Effector memory CD8-positive, alpha-beta T cell (primary cell): ENCODE measurements at regions not wholly inside any gene's neighbourhood (a gene's known extent, or its start where the extent isn't known, plus 50 kb on each side); places are given as distances from the start of the nearest gene placed in this dataset.

Experiments used
- ATAC-seq: fragments of 150-1000 bp; cut with Tn5 transposase; replicated peaks from 2 replicates; pipeline ENCODE4 v1.10.0; 2021; ENCODE audit warnings: mild to moderate bottlenecking, moderate library complexity
- DNase-seq, 3 experiments: peaks; one replicate each; pipeline ENCODE4 v3.0.0; 2021
- H3K27ac Mint-ChIP-seq, 2 donors: one replicate each; pipeline ENCODE4 v1.8.0; 2022; ENCODE audit warnings: mild to moderate bottlenecking in 2 of 2, mixed read lengths in 2 of 2, moderate library complexity in 2 of 2
- H3K27me3 Mint-ChIP-seq, 2 donors: one replicate each; pipeline ENCODE4 v1.8.0; 2022; ENCODE audit warnings: mixed read lengths in 2 of 2
- H3K36me3 Mint-ChIP-seq: one replicate; pipeline ENCODE4 v1.8.0; 2022; ENCODE audit warnings: mild to moderate bottlenecking, moderate library complexity, mixed read lengths; ENCODE audit not compliant: insufficient read depth
- H3K4me1 Mint-ChIP-seq, 2 donors: one replicate each; pipeline ENCODE4 v1.8.0; 2022; ENCODE audit warnings: low read depth in 2 of 2, mixed read lengths in 2 of 2
- H3K4me3 Mint-ChIP-seq, 2 donors: one replicate each; pipeline ENCODE4 v1.8.0; 2022; ENCODE audit warnings: mild to moderate bottlenecking in 2 of 2, mixed read lengths in 2 of 2, moderate library complexity in 2 of 2
- H3K9me3 Mint-ChIP-seq, 2 donors: one replicate each; pipeline ENCODE4 v1.8.0; 2022; ENCODE audit warnings: mixed read lengths in 2 of 2

DNA sequence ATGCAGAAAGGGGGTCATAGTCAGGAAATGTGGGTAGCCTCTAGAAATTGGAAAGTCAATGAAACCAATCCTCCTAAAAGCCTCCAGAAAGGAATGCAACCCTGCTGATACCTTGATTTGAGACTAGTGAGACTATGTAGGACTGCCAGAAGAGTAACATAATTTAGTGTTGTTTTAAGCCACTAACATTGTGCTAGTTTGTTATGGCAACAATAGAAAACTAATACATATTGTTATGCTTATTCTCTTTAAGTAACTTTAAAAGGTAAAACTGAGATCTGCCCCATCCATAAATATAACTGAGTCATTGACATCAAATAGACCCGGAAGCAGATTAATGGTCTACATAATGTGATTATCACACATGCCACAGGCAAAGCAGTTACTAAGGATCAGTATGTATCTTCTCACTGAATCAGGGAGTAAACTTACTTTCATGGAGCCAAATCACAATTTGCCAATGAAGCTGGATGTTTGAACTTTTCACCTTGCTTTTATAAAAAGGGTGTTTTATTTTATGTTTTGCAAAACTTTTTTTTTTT lies 146.4 kb upstream of the TMEM106B start:
- no peaks in the 10 kb centered on the region for H3K36me3 Mint-ChIP-seq
- ATAC-seq, result no peak

DNA sequence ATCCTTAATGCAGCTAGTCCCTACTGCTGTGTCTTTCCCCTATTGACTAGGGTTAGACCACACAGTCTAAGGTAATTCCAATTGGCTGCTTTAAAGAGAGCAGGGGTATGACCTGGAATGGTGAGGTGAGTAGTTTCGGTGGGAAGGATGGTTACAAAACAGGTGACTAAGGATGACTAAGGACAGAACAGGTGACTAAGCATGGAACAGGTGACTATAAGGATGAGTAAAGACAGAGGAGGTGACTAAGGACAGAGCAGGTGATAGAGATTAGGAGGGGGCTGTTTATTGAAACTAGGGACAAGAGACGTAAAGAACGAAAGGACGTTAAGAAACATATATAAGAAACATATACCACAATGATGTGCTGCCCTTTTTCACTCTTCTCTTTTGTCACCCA lies 145.1 kb upstream of the TMEM106B start:
- H3K27me3 Mint-ChIP-seq, result no peaks in the 10 kb centered on the region
- H3K9me3 Mint-ChIP-seq, result no peaks in the 10 kb centered on the region
- H3K4me1 Mint-ChIP-seq, result no peaks in the 10 kb centered on the region
- H3K36me3 Mint-ChIP-seq, result no peaks in the 10 kb centered on the region
- no peak overlapping the region for H3K4me3 Mint-ChIP-seq
- DNase-seq (no peak), ATAC-seq (no peak)
- H3K27ac Mint-ChIP-seq, result no peak overlapping the region

More for the DNA sequence above, 146.4 kb upstream of the TMEM106B start:
- DNase-seq, result no peak
- Mint-ChIP-seq H3K4me1 (no peaks in the 10 kb centered on the region), H3K4me3 (no peak overlapping the region), H3K27ac (no peak overlapping the region), H3K9me3 (no peaks in the 10 kb centered on the region), H3K27me3 (no peaks in the 10 kb centered on the region)

DNA sequence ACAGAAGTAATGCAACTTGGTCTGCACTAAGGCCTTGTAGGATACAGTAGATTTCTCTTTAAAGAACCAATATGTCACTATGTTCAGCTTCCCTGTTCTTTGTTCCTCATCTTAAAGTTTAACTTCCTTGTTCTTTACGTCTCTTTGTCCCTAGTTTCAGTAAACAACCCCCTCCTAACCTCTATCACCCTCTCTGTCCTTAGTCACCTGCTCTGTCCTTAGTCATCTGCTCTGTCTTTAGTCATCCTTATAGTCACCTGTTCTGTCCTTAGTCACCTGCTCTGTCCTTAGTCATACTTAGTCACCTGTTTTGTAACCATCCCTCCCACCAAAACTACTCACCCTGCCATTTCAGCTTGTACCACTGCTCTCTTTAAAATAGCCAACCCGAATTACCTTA lies 144.6 kb upstream of the TMEM106B start:
- no peak for DNase-seq

DNA sequence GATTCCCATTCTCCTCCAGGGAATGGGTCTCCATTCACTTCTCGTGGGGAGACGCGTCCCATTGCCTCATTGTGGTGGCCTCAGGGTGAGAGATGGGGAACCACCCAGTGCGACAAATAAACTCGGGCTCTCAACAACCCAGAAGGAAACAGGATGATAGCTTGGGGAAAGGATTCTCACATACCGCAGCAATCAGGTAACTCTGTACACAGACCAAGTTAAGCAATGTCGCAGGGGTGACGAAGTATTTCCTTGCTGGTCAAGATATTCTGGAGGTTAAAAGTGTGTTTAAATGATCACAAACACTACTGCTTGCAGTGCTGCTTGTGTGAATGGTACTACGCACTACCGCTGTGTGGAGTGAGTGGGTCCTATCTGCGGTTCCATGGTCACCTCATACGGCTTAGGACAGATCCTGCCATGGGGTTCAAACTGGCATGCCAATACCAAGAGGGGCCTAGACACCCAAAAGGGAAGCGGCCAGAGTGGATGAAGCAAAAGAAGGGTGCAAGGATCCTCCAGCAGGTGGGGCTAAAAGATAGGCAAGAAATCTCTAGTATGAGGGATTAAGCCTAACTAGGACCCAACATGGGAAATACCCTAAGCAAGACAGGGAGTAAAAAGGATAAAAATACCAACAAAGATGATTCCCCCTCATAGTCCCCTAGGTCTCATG lies 143.8 kb upstream of the TMEM106B start:
- Mint-ChIP-seq H3K4me1 (no peaks in the 10 kb centered on the region), H3K27ac (no peak overlapping the region), H3K4me3 (no peak overlapping the region), H3K36me3 (no peaks in the 10 kb centered on the region), H3K27me3 (no peaks in the 10 kb centered on the region), H3K9me3 (no peaks in the 10 kb centered on the region)
- peak; percentile 83 for ATAC-seq
- DNase-seq, result peak; percentile 51 to 57 (median 52)

More for the DNA sequence above, 144.6 kb upstream of the TMEM106B start:
- no peak overlapping the region for H3K27ac Mint-ChIP-seq
- ATAC-seq, result no peak
- no peaks in the 10 kb centered on the region for H3K4me1 Mint-ChIP-seq
- H3K4me3 Mint-ChIP-seq, result no peak overlapping the region
- no peaks in the 10 kb centered on the region for H3K27me3 Mint-ChIP-seq
- no peaks in the 10 kb centered on the region for H3K36me3 Mint-ChIP-seq
- H3K9me3 Mint-ChIP-seq, result no peaks in the 10 kb centered on the region

DNA sequence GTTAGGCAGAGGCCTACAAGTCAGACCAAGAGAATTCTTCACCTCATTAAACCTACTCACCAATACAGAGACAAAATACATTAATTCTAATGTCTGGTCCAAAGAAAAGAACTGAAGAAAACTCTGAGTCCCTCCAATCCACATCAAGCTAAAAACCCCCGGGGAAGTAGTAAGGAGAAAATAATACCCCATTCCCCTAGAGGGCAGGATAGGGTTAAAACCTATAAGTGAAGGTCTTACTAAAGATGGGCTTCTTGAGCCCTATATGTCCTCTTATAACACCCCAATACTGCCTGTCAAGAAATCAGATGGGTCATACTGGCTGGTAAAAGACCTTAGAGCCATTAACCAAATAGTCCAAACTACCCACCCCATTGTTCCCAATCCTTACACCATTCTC lies 141.3 kb upstream of the TMEM106B start:
- ATAC-seq, result no peak
- H3K36me3 Mint-ChIP-seq, result no peaks in the 10 kb centered on the region

DNA sequence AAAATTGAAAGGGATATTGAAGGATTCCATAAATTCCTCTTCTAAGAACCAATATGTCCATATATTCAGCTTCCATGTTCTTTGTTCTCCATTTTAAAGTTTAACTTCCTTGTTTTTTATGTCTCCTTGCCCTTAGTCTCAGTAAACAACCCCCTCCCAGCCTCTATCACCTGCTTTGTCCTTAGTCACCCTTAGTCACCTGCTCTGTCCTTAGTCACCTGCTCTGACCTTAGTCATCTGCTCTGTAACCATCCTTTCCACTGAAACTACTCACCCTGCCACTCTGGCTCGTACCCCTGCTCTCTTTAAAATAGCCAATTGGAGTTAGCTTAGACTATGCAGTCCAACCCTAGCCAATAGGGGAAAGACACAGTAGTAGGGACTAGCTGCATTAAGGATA lies 136.2 kb upstream of the TMEM106B start:
- no peak for ATAC-seq
- no peaks in the 10 kb centered on the region for H3K36me3 Mint-ChIP-seq
- no peak for DNase-seq

More for the DNA sequence above, 141.3 kb upstream of the TMEM106B start:
- DNase-seq, result no peak
- Mint-ChIP-seq H3K27ac (no peak overlapping the region), H3K27me3 (no peaks in the 10 kb centered on the region), H3K4me1 (no peaks in the 10 kb centered on the region), H3K9me3 (peaks cover under 1 to 2% of the 10 kb centered on the region in 2 donors), H3K4me3 (no peak overlapping the region)

GRCh38 chr7:12080006-12080405 lies 131.1 kb upstream of the TMEM106B start:
- no peaks in the 10 kb centered on the region for H3K4me1 Mint-ChIP-seq
- H3K9me3 Mint-ChIP-seq, result peaks cover 2 to 10% of the 10 kb centered on the region in 2 donors
- ATAC-seq (no peak), DNase-seq (no peak)
- peaks cover 5 to 21% of the 10 kb centered on the region in 2 donors for H3K27me3 Mint-ChIP-seq
- H3K4me3 Mint-ChIP-seq, result no peak overlapping the region
- H3K36me3 Mint-ChIP-seq, result no peaks in the 10 kb centered on the region
- no peak overlapping the region for H3K27ac Mint-ChIP-seq

More for the DNA sequence above, 136.2 kb upstream of the TMEM106B start:
- Mint-ChIP-seq H3K27me3 (peaks cover 0 to 5% of the 10 kb centered on the region in 2 donors), H3K4me3 (no peak overlapping the region), H3K4me1 (no peaks in the 10 kb centered on the region), H3K9me3 (peaks cover 5 to 15% of the 10 kb centered on the region in 2 donors), H3K27ac (no peak overlapping the region)

GRCh38 chr7:12085516-12085915 lies 125.6 kb upstream of the TMEM106B start:
- Mint-ChIP-seq H3K27me3 (peaks cover 14 to 30% of the 10 kb centered on the region in 2 donors), H3K9me3 (no peaks in the 10 kb centered on the region), H3K36me3 (no peaks in the 10 kb centered on the region), H3K4me1 (no peaks in the 10 kb centered on the region), H3K27ac (no peak overlapping the region), H3K4me3 (no peak overlapping the region)
- DNase-seq (no peak), ATAC-seq (no peak)

DNA sequence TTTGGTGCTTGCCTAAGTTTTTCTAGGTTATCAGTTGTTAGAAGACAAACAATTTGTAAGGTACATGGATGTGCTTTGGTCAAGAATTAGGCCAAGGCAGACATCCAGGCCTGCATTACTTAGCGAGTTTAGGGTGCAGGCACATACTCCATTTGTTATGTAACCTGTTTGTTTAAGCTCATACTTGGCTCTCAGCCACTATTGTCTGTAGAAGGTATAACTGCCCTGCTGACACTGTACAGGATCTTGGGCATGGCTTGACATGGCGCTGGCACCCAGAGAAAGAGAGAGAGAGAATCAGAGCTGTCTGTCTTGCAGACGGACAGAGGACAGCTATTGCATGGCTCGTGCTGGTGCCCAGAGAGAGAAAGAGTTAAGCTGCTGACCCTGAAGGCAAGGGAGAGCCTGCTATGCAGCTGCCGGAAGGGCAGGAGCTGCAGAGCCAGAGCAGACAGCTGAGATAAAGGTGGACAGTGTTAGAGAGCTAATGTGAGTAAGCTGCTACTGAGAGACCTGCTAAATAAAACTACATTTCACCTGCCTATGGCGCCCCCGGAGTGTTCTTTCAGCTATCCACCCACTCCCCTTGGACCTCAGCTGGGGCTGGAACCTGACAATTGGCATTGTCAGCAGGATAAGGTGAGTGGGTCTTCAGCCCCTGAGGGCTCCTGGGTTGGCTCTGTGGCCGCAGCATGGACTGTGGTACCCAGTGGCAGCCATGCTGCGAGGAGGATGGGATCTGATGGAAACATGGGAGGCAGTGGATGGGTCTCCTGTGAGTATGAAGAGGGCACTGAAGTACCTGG lies 120.9 kb upstream of the TMEM106B start:
- peaks cover 14 to 28% of the 10 kb centered on the region in 2 donors for H3K27me3 Mint-ChIP-seq
- no peak overlapping the region for H3K4me3 Mint-ChIP-seq
- no peaks in the 10 kb centered on the region for H3K36me3 Mint-ChIP-seq
- H3K9me3 Mint-ChIP-seq, result no peaks in the 10 kb centered on the region
- no peak overlapping the region for H3K27ac Mint-ChIP-seq
- H3K4me1 Mint-ChIP-seq, result no peaks in the 10 kb centered on the region
- ATAC-seq (no peak), DNase-seq (no peak)

DNA sequence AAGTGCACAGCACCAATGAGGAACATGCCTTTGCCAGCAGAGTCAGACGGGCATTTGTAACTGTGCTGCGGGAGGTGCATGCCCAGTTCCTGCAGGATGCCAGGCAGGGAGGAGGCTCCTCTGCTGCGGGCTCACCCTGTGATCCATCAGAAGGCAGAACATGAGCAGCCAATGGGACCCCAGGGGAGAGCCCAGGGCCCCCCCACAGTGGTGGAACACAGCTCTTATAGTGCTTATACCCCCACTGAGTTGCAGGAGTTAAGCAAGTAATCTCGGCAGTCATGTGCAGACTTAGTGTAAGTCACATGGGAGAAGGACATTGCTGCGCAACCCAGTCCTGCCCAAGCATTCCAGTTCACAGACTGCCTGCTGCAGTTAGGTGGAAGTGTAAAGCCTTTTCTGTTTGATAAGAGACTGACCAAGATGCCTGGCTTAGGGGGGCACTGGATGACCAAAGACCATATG lies 120.3 kb upstream of the TMEM106B start:
- Mint-ChIP-seq H3K27me3 (peaks cover 14 to 25% of the 10 kb centered on the region in 2 donors), H3K4me3 (no peak overlapping the region), H3K36me3 (no peaks in the 10 kb centered on the region), H3K9me3 (no peaks in the 10 kb centered on the region), H3K27ac (no peak overlapping the region), H3K4me1 (no peaks in the 10 kb centered on the region)
- no peak for ATAC-seq
- DNase-seq, result no peak

DNA sequence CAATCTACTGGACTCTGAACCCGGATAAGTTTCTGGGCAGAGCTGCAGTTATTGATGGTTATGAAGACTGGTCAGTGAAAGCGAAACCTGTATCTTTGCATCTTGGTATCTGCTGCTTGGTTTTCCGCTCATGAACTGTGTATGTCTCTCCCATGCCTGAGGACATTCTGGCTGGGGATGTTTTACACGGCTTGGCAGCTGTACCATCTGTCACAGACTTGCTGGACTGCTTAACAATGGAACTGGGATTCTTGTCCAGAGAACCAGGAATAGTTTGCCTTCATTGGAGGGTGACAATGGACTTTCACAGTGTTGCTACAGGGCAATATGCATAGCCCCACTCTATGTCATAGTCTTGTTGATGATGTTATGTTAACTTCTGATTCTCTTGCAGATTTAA lies 119.9 kb upstream of the TMEM106B start:
- DNase-seq (no peak), ATAC-seq (no peak)
- H3K36me3 Mint-ChIP-seq, result no peaks in the 10 kb centered on the region
- peaks cover 14 to 21% of the 10 kb centered on the region in 2 donors for H3K27me3 Mint-ChIP-seq
- H3K4me3 Mint-ChIP-seq, result no peak overlapping the region
- no peak overlapping the region for H3K27ac Mint-ChIP-seq
- no peaks in the 10 kb centered on the region for H3K4me1 Mint-ChIP-seq
- H3K9me3 Mint-ChIP-seq, result no peaks in the 10 kb centered on the region

DNA sequence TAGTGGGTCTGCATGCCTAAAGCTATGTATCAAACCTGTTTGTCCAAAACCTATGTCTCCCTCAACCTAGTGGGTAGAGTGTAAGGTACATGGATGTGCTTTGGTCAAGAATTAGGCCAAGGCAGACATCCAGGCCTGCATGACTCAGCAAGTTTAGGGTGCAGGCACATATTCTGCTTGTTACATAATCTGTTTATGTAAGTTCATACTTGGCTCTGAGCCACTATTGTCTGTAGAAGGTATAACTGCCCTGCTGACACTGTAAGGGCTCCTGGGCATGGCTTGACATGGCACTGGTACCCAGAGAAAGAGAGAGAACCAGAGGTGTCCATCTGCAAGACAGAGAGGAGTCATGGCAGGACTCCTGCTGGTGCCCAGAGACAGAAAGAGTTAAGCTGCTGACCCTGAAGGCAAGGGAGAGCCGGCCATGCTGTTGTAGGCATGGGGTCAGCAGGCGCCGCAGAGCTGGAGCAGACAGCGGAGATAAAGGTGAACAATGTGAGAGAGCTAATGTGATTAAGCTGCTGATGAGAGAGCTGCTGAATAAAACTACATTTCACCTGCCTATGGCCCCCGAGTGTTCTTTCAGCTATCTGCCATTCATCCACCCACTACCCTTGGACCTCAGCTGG lies 118.5 kb upstream of the TMEM106B start:
- no peak for ATAC-seq
- Mint-ChIP-seq H3K4me3 (no peak overlapping the region), H3K9me3 (no peaks in the 10 kb centered on the region), H3K27ac (no peak overlapping the region), H3K36me3 (no peaks in the 10 kb centered on the region), H3K4me1 (no peaks in the 10 kb centered on the region), H3K27me3 (peaks cover 14 to 20% of the 10 kb centered on the region in 2 donors)
- no peak for DNase-seq

- Mint-ChIP-seq H3K36me3 (no peaks in the 10 kb centered on the region), H3K27ac (no peak overlapping the region), H3K9me3 (no peaks in the 10 kb centered on the region), H3K4me1 (no peaks in the 10 kb centered on the region), H3K27me3 (peaks cover 14 to 20% of the 10 kb centered on the region in 2 donors), H3K4me3 (no peak overlapping the region)
- DNase-seq (no peak), ATAC-seq (no peak)
Observed at GRCh38 chr7:12093365-12093764, 117.7 kb upstream of the TMEM106B start.
